ENCODE measurements at regions not wholly inside any gene's neighbourhood (a gene's known extent, or its start where the extent isn't known, plus 50 kb on each side); places are given as distances from the start of the nearest gene placed in this dataset.
"Not testable (repeated sequence)": the region's sequence is repeated elsewhere in the genome, so short reads cannot be mapped to it uniquely, and the experiment has no call there.

DNA sequence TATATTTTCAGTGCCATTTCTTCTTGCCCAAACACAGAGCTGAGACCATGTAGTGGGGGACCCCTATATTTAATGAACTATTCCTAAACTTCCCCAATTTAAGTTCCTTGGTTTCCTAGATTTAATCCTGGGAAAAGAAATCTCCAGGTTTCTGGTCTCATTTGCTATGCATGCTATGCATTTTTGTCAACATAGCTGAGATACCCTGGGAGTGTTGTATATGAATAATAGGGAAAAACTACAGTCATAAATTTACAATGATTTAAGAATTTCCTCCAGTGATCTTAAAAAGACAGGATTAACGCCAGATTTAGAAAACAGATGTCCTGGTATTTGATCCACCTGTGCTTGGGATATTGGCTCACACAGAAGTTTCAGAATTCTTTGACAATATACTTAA lies 136.8 kb upstream of the RAPGEF2 start:
- Histone ChIP-seq H3K4me3 (ENCODE audit: low read length) (no peak overlapping the region), H2AFZ (ENCODE audit: low read length) (no peak overlapping the region), H4K20me1 (ENCODE audit: low read length) (no peaks in the 10 kb centered on the region), H3K4me2 (ENCODE audit: low read length) (no peak overlapping the region), H3K9me2 (replicated peaks; ENCODE audit: low read length) (no peaks in the 10 kb centered on the region), H3K36me3 (ENCODE audit: low read depth, low read length) (no peaks in the 10 kb centered on the region), H3K27me3 (ENCODE audit: low read length) (no peaks in the 10 kb centered on the region), H3K9ac (ENCODE audit: low read length) (no peak overlapping the region), H3F3A (ENCODE audit: low read length, unreplicated experiment) (no peaks in the 10 kb centered on the region), H3K79me2 (ENCODE audit: low read length) (no peaks in the 10 kb centered on the region), H3K9me3 (ENCODE audit: low read length) (no peaks in the 10 kb centered on the region), H3K4me1 (ENCODE audit: insufficient read depth, low read length) (no peaks in the 10 kb centered on the region), H3K27ac (ENCODE audit: low read length) (no peak overlapping the region)
- intact Hi-C loops (cut with micrococcal nuclease), result no loop called here
- BruUV-seq (replicated peaks), result no TSS peak
- ChIA-PET POLR2A (ENCODE audit: unreplicated experiment) (no interaction called here), CTCF (no interaction called here)
- ATAC-seq, result no peak
- TF ChIP-seq, protein P1, sequence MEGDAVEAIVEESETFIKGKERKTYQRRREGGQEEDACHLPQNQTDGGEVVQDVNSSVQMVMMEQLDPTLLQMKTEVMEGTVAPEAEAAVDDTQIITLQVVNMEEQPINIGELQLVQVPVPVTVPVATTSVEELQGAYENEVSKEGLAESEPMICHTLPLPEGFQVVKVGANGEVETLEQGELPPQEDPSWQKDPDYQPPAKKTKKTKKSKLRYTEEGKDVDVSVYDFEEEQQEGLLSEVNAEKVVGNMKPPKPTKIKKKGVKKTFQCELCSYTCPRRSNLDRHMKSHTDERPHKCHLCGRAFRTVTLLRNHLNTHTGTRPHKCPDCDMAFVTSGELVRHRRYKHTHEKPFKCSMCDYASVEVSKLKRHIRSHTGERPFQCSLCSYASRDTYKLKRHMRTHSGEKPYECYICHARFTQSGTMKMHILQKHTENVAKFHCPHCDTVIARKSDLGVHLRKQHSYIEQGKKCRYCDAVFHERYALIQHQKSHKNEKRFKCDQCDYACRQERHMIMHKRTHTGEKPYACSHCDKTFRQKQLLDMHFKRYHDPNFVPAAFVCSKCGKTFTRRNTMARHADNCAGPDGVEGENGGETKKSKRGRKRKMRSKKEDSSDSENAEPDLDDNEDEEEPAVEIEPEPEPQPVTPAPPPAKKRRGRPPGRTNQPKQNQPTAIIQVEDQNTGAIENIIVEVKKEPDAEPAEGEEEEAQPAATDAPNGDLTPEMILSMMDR (conservative IDR thresholded peaks at IDR 0.05; ENCODE audit: low read depth, low read length), result no peak
- TF ChIP-seq EZH2phosphoT487 (IDR thresholded peaks at IDR 0.05; ENCODE audit: borderline replicate concordance, low read length) (no peak), EZH2 (IDR thresholded peaks at IDR 0.05; ENCODE audit: low read length, unreplicated experiment) (no peak)
- DNase-seq, result no peak

GRCh38 chr4:158968961-158969360 lies 133.9 kb upstream of the RAPGEF2 start:
- no peaks in the 10 kb centered on the region for H4K20me1 ChIP-seq (ENCODE audit: low read length)
- TF ChIP-seq EZH2phosphoT487 (IDR thresholded peaks at IDR 0.05; ENCODE audit: borderline replicate concordance, low read length), result no peak
- TF ChIP-seq EZH2 (IDR thresholded peaks at IDR 0.05; ENCODE audit: low read length, unreplicated experiment), result no peak
- TF ChIP-seq, protein P1 (conservative IDR thresholded peaks at IDR 0.05; ENCODE audit: low read depth, low read length), result no peak
- intact Hi-C loops (cut with micrococcal nuclease), result no loop called here
- no peaks in the 10 kb centered on the region for H3K27me3 ChIP-seq (ENCODE audit: low read length)
- no peaks in the 10 kb centered on the region for H3K9me3 ChIP-seq (ENCODE audit: low read length)
- POLR2A ChIA-PET (ENCODE audit: unreplicated experiment), result no interaction called here
- ATAC-seq (no peak), DNase-seq (no peak)
- no peaks in the 10 kb centered on the region for H3K36me3 ChIP-seq (ENCODE audit: low read depth, low read length)
- H3K4me3 ChIP-seq (ENCODE audit: low read length), result no peak overlapping the region
- H3K9me2 ChIP-seq (replicated peaks; ENCODE audit: low read length), result no peaks in the 10 kb centered on the region
- H3K4me2 ChIP-seq (ENCODE audit: low read length), result no peak overlapping the region
- no peaks in the 10 kb centered on the region for H3K79me2 ChIP-seq (ENCODE audit: low read length)
- BruUV-seq (replicated peaks), result no TSS peak
- H3K9ac ChIP-seq (ENCODE audit: low read length), result no peak overlapping the region
- no peak overlapping the region for H2AFZ ChIP-seq (ENCODE audit: low read length)
- H3F3A ChIP-seq (ENCODE audit: low read length, unreplicated experiment), result no peaks in the 10 kb centered on the region
- H3K4me1 ChIP-seq (ENCODE audit: insufficient read depth, low read length), result no peaks in the 10 kb centered on the region
- CTCF ChIA-PET, result no interaction called here
- no peak overlapping the region for H3K27ac ChIP-seq (ENCODE audit: low read length)

DNA sequence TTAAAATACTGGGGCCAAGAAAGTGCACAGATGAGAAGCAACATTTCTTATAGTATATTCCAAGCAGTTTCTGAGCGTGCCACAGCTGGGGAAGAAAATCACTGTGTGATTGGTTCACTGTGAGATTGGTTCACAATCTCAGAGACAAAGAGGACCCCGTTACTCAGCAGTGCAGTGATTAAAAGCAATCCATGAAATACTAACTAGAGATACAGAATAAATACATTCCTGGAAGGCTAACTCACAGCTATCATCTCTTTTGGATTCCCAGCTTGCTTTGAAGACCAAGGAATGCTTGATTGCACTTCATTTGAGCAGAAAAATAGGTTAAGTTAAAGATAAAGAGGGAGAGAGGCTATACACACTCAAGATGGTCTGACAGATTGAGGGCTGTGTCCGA lies 132.1 kb upstream of the RAPGEF2 start:
- ChIA-PET POLR2A (ENCODE audit: unreplicated experiment) (no interaction called here), CTCF (no interaction called here)
- no peaks in the 10 kb centered on the region for H3K36me3 ChIP-seq (ENCODE audit: low read depth, low read length)
- H3K9me3 ChIP-seq (ENCODE audit: low read length), result no peaks in the 10 kb centered on the region
- no peaks in the 10 kb centered on the region for H4K20me1 ChIP-seq (ENCODE audit: low read length)
- H3K27me3 ChIP-seq (ENCODE audit: low read length), result no peaks in the 10 kb centered on the region
- H3K79me2 ChIP-seq (ENCODE audit: low read length), result no peaks in the 10 kb centered on the region
- H3K9ac ChIP-seq (ENCODE audit: low read length), result no peak overlapping the region
- no peaks in the 10 kb centered on the region for H3F3A ChIP-seq (ENCODE audit: low read length, unreplicated experiment)
- H2AFZ ChIP-seq (ENCODE audit: low read length), result no peak overlapping the region
- BruUV-seq (replicated peaks), result no TSS peak
- H3K4me3 ChIP-seq (ENCODE audit: low read length), result no peak overlapping the region
- no peaks in the 10 kb centered on the region for H3K4me1 ChIP-seq (ENCODE audit: insufficient read depth, low read length)
- no peak for TF ChIP-seq EZH2 (IDR thresholded peaks at IDR 0.05; ENCODE audit: low read length, unreplicated experiment)
- TF ChIP-seq, protein P1 (conservative IDR thresholded peaks at IDR 0.05; ENCODE audit: low read depth, low read length), result no peak
- TF ChIP-seq EZH2phosphoT487 (IDR thresholded peaks at IDR 0.05; ENCODE audit: borderline replicate concordance, low read length), result no peak
- intact Hi-C loops (cut with micrococcal nuclease), result no loop called here
- H3K9me2 ChIP-seq (replicated peaks; ENCODE audit: low read length), result no peaks in the 10 kb centered on the region
- ATAC-seq, result no peak
- DNase-seq, result no peak
- no peak overlapping the region for H3K27ac ChIP-seq (ENCODE audit: low read length)
- no peak overlapping the region for H3K4me2 ChIP-seq (ENCODE audit: low read length)

DNA sequence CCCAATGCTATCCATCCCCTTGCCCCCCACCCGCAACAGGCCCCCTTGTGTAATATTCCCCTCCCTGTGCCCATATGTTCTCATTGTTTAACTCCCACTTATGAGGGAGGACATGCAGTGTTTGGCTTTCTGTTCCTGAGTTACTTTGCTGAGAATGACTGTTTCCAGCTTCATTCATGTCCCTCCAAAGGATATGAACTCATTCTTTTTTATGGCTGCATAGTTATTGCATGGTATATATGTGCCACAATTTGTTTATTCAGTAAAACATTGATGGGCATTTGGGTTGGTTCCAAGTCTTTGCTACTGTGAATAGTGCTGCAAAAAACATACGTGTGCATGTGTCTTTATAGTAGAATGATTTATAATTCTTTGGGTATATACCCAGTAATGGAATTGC lies 128.4 kb upstream of the RAPGEF2 start:
- H3F3A ChIP-seq (ENCODE audit: low read length, unreplicated experiment); intact Hi-C loops (cut with micrococcal nuclease); H3K79me2 ChIP-seq (ENCODE audit: low read length); H3K4me1 ChIP-seq (ENCODE audit: insufficient read depth, low read length); H3K4me2 ChIP-seq (ENCODE audit: low read length); H3K9me3 ChIP-seq (ENCODE audit: low read length); BruUV-seq (replicated peaks); ATAC-seq; H3K27me3 ChIP-seq (ENCODE audit: low read length); H3K36me3 ChIP-seq (ENCODE audit: low read depth, low read length); H3K9ac ChIP-seq (ENCODE audit: low read length); H3K4me3 ChIP-seq (ENCODE audit: low read length); H3K9me2 ChIP-seq (replicated peaks; ENCODE audit: low read length); H3K27ac ChIP-seq (ENCODE audit: low read length); H4K20me1 ChIP-seq (ENCODE audit: low read length); H2AFZ ChIP-seq (ENCODE audit: low read length); CTCF ChIA-PET: not testable (repeated sequence)
- POLR2A ChIA-PET (ENCODE audit: unreplicated experiment), result interaction anchor here (0.6 kb wide), 1 partner anchor 165 kb away, joined by 4 read pairs; no protein-coding TSS in a partner anchor
- peak; percentile 9 for DNase-seq

GRCh38 chr4:158980711-158981110 lies 122.2 kb upstream of the RAPGEF2 start:
- ATAC-seq; BruUV-seq (replicated peaks); H3K79me2 ChIP-seq (ENCODE audit: low read length); H3K4me1 ChIP-seq (ENCODE audit: insufficient read depth, low read length); CTCF ChIA-PET; H3K9ac ChIP-seq (ENCODE audit: low read length); POLR2A ChIA-PET (ENCODE audit: unreplicated experiment); DNase-seq; H3F3A ChIP-seq (ENCODE audit: low read length, unreplicated experiment); H3K9me3 ChIP-seq (ENCODE audit: low read length); intact Hi-C loops (cut with micrococcal nuclease); H3K9me2 ChIP-seq (replicated peaks; ENCODE audit: low read length); H3K36me3 ChIP-seq (ENCODE audit: low read depth, low read length); H3K4me3 ChIP-seq (ENCODE audit: low read length); H3K27me3 ChIP-seq (ENCODE audit: low read length); H4K20me1 ChIP-seq (ENCODE audit: low read length); H2AFZ ChIP-seq (ENCODE audit: low read length); H3K4me2 ChIP-seq (ENCODE audit: low read length); H3K27ac ChIP-seq (ENCODE audit: low read length): not testable (repeated sequence)

Data from PC-3 (cell line).